ENCODE measurements at regions not wholly inside any gene's neighbourhood (a gene's known extent, or its start where the extent isn't known, plus 50 kb on each side); places are given as distances from the start of the nearest gene placed in this dataset.

DNA sequence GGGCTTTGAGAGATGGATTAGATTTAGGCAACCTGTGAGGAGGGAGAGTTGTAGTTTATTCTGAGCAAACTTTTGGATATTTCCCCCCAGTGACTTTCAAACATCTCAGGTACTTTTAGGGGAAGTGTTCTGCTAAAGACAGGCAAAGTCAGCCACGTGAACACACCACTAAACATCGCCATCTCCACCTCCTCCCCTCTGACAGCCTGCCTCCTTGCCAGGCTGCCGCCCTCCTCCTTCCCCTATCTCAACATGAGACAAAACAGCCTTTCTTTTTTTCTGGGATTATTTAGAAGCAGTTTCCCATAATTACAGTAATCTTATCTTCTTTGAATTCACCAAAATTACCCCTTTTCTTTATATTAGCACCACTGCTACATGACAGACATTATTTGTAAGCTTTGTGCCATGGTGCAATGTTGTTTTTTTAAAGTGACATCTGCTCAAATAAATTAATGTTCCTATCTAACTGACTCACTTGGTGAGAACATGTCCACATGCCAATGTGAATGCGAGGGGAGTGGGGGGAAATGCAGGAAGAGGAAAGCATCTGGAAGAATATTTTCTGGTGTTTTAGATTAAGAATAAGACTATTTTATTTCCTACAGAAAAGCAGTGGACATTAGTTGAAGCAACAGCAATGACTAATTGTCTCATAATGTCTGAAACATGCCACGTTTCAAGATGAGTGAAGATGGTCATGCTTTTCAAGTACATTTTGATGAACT lies 147.8 kb upstream of the ATP1B1 start:
- Histone ChIP-seq H3K4me3 (no peak overlapping the region), H3K27ac (no peak overlapping the region), H3K9me3 (no peaks in the 10 kb centered on the region), H3K4me1 (no peaks in the 10 kb centered on the region), H3K36me3 (no peaks in the 10 kb centered on the region), H3K27me3 (no peaks in the 10 kb centered on the region)
- intact Hi-C loops (cut with DNase I): no loop called here
- DNase-seq (no peak), ATAC-seq (no peak)
- TF ChIP-seq POLR2A (IDR thresholded peaks at IDR 0.05): no peak
- TF ChIP-seq, protein P1, sequence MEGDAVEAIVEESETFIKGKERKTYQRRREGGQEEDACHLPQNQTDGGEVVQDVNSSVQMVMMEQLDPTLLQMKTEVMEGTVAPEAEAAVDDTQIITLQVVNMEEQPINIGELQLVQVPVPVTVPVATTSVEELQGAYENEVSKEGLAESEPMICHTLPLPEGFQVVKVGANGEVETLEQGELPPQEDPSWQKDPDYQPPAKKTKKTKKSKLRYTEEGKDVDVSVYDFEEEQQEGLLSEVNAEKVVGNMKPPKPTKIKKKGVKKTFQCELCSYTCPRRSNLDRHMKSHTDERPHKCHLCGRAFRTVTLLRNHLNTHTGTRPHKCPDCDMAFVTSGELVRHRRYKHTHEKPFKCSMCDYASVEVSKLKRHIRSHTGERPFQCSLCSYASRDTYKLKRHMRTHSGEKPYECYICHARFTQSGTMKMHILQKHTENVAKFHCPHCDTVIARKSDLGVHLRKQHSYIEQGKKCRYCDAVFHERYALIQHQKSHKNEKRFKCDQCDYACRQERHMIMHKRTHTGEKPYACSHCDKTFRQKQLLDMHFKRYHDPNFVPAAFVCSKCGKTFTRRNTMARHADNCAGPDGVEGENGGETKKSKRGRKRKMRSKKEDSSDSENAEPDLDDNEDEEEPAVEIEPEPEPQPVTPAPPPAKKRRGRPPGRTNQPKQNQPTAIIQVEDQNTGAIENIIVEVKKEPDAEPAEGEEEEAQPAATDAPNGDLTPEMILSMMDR (IDR thresholded peaks at IDR 0.05): no peak
- WGBS (ENCODE audit: insufficient coverage, low coverage, low lambda C conversion rate, missing lambda C conversion rate): 65% methylated on average over 5 of the region's 5 CpGs

DNA sequence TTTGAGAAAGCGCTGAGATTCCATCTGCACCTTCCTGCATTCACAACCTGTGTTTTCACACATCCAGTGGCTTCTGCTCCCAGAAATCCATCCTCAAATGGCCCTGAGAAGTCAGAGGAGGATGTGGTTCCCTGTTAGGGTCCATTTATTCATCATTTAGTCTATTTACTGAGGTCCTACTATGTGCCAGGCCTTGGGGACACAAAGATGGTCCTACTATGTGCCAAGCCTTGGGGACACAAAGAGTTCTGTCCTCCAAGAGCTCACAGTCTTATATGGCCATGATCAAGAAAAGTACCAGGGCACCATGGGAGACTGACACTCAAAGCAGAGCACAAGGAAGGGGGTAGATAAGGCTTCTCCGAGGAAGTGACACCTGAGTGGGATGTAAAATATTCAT lies 147.1 kb upstream of the ATP1B1 start:
- WGBS (ENCODE audit: insufficient coverage, low coverage, low lambda C conversion rate, missing lambda C conversion rate): 90% methylated on average over 1 of the region's 2 CpGs

DNA sequence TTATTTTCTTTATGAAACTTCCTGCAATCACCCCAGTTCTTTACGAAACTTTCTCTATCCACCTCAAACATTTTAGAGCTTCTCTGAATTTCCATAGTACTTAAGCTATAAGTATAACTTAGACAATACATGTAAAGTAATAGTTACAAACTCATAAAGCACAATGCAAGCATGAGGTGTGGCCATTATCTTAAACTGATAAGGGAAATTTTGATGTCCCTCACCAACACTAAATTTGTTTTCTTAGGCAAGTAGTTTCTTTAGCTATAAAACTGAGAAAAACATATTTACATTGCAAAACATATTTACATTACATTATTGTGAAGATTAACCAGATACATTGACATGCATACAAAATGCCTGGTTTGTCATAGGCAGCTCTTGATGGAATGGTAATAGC lies 146.4 kb upstream of the ATP1B1 start:
- ATAC-seq: no peak
- no peak for TF ChIP-seq POLR2A (IDR thresholded peaks at IDR 0.05)
- TF ChIP-seq, protein P1 (IDR thresholded peaks at IDR 0.05): no peak
- Histone ChIP-seq H3K4me3 (no peak overlapping the region), H3K36me3 (no peaks in the 10 kb centered on the region), H3K27ac (no peak overlapping the region), H3K27me3 (no peaks in the 10 kb centered on the region), H3K4me1 (no peaks in the 10 kb centered on the region), H3K9me3 (no peaks in the 10 kb centered on the region)
- 80% methylated on average over 1 of the region's 1 CpG for WGBS (ENCODE audit: insufficient coverage, low coverage, low lambda C conversion rate, missing lambda C conversion rate)
- intact Hi-C loops (cut with DNase I): no loop called here
- no peak for DNase-seq

More for the DNA sequence above, 147.1 kb upstream of the ATP1B1 start:
- ATAC-seq: no peak
- no peak overlapping the region for H3K4me3 ChIP-seq
- no peak for DNase-seq
- no peaks in the 10 kb centered on the region for H3K36me3 ChIP-seq
- no peaks in the 10 kb centered on the region for H3K27me3 ChIP-seq
- intact Hi-C loops (cut with DNase I): no loop called here
- H3K4me1 ChIP-seq: no peaks in the 10 kb centered on the region
- TF ChIP-seq, protein P1 (IDR thresholded peaks at IDR 0.05): no peak
- TF ChIP-seq POLR2A (IDR thresholded peaks at IDR 0.05): no peak
- no peak overlapping the region for H3K27ac ChIP-seq
- no peaks in the 10 kb centered on the region for H3K9me3 ChIP-seq

GRCh38 chr1:168960595-168960994 lies 145.9 kb upstream of the ATP1B1 start:
- TF ChIP-seq, protein P1 (IDR thresholded peaks at IDR 0.05): no peak
- no peak for TF ChIP-seq POLR2A (IDR thresholded peaks at IDR 0.05)
- Histone ChIP-seq H3K27ac (no peak overlapping the region), H3K4me1 (no peaks in the 10 kb centered on the region), H3K4me3 (no peak overlapping the region), H3K9me3 (no peaks in the 10 kb centered on the region), H3K36me3 (no peaks in the 10 kb centered on the region), H3K27me3 (no peaks in the 10 kb centered on the region)
- WGBS (ENCODE audit: insufficient coverage, low coverage, low lambda C conversion rate, missing lambda C conversion rate): 67% methylated on average over 1 of the region's 1 CpG
- ATAC-seq (peak in 3 of 4 donors; percentile 37 to 51 (median 44)), DNase-seq (no peak)
- intact Hi-C loops (cut with DNase I): no loop called here

Measured in right lobe of liver (tissue), 6 donors.